ENCODE measurements at regions not wholly inside any gene's neighbourhood (a gene's known extent, or its start where the extent isn't known, plus 50 kb on each side); places are given as distances from the start of the nearest gene placed in this dataset.

DNA sequence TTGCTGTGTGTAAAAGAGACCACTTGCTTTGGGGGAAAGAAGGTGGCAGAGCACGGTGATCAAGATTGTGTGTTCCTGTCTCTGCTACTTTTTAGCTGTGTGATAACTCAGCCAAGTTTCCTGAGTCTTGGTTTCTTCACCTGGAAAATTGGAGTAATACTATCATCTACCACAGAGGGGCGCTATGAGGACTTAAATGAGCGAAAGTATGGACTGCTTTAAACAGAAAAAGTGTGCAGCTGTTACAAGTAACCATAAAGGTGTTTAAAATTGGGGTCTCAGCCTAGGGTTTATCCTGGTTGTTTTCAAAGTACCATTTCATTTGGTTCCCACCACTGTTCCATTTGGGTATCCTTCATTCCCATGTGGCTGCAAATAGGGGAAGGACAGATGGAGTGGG, 65.9 kb upstream of the WSCD2 start:
- in situ Hi-C loops (cut with MboI; ENCODE audit: low pct_unique_long_range_greater_than_20kb, low sequenced_read_pairs, unreplicated experiment): no loop called here
- DNase-seq (ENCODE audit: low spot score): no peak
- TF ChIP-seq, protein P1, sequence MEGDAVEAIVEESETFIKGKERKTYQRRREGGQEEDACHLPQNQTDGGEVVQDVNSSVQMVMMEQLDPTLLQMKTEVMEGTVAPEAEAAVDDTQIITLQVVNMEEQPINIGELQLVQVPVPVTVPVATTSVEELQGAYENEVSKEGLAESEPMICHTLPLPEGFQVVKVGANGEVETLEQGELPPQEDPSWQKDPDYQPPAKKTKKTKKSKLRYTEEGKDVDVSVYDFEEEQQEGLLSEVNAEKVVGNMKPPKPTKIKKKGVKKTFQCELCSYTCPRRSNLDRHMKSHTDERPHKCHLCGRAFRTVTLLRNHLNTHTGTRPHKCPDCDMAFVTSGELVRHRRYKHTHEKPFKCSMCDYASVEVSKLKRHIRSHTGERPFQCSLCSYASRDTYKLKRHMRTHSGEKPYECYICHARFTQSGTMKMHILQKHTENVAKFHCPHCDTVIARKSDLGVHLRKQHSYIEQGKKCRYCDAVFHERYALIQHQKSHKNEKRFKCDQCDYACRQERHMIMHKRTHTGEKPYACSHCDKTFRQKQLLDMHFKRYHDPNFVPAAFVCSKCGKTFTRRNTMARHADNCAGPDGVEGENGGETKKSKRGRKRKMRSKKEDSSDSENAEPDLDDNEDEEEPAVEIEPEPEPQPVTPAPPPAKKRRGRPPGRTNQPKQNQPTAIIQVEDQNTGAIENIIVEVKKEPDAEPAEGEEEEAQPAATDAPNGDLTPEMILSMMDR (IDR thresholded peaks at IDR 0.05; ENCODE audit: extremely low read depth, insufficient read depth, missing control alignments): peak; percentile 52

DNA sequence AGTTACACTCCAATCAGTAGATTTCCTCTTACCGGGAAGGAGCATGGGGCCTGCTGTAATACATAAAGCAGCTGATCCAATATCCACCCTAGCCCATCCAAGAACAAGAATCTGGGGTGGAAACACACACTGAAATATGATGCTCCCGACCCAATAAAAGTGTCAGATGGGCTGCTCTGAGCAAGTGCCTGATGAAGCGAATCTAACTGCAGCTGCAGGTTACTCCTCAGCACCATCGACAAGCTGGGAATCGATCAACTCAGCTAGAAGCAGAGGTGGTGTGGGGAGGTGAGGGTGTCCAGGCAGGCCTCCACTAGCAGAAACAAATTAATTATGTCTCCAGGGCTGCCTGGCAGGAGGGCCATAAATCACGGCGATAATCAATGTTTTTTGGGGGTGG, 64.0 kb upstream of the WSCD2 start:
- TF ChIP-seq, protein P1 (IDR thresholded peaks at IDR 0.05; ENCODE audit: extremely low read depth, insufficient read depth, missing control alignments): no peak
- DNase-seq (ENCODE audit: low spot score): no peak
- in situ Hi-C loops (cut with MboI; ENCODE audit: low pct_unique_long_range_greater_than_20kb, low sequenced_read_pairs, unreplicated experiment): no loop called here

DNA sequence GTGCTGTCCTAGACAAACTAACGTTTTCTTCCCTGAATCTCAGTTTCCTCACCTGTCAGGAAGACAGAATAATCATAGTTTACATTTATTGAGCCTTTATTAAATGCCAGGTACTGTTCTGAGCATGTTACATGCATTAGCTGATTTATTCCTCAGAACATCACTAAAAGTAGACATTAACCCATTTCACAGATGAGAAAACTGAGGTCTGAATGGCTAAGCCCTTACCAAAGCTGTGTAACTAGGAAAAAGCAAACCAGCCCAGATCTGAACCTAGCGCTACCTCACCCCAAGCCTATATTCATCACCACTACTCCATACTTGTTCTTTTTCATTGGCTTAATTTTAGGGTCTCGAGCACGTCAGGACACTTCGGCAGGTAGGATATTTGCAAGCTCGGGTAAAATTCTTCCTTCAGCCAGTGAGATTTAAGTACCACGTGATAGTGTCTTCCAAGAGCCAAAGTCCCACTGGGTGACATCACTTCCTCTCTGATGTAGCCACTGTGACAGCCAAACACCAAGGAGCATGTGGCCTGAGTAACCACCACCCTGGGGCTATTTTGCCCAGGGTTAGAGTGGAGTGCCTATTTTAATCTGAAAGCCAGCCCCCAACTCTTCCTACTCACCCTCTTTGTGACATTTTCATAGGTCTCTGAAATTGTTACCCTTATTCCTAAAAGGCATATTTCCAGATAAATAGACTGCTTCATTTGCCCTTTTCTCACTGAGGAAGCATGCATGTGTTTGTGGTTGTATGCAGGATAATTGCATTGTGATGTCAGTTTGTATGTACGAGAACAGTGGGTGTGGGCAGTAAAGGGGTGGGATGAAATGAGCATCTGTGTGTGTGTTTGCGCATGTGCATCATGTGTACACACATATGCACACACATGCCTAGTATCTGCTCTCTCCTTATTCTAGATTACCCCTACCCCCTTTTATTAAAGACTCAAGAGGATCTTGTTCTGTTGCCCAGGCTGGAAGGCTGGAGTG, 62.2 kb upstream of the WSCD2 start:
- DNase-seq (ENCODE audit: low spot score): no peak
- in situ Hi-C loops (cut with MboI; ENCODE audit: low pct_unique_long_range_greater_than_20kb, low sequenced_read_pairs, unreplicated experiment): no loop called here
- TF ChIP-seq, protein P1 (IDR thresholded peaks at IDR 0.05; ENCODE audit: extremely low read depth, insufficient read depth, missing control alignments): no peak

DNA sequence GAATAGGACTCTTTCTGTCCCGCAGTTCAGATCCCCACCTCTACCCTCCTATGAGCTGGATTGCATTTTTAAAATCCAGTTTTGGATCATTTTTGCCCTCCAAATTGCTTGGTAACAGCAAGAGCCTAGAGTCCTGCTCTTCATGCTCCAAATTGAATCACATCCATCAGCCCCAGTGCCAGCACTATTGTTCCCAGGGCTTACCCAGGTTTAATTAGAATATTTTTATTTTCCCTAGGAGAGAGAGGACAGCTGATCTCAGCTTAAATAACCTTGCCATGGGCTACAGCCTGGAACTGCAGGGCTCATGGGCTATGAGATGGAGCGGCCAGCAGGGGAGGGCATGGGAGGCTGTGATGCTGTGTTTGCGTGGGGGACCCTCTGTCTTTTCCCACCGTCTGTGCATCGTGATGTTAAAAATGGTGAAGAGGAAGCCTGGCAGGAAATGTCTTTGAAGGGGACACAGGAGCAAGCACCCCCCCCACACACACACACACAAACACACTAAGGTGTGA, 59.4 kb upstream of the WSCD2 start:
- TF ChIP-seq, protein P1 (IDR thresholded peaks at IDR 0.05; ENCODE audit: extremely low read depth, insufficient read depth, missing control alignments): no peak
- in situ Hi-C loops (cut with MboI; ENCODE audit: low pct_unique_long_range_greater_than_20kb, low sequenced_read_pairs, unreplicated experiment): no loop called here
- DNase-seq (ENCODE audit: low spot score): no peak

DNA sequence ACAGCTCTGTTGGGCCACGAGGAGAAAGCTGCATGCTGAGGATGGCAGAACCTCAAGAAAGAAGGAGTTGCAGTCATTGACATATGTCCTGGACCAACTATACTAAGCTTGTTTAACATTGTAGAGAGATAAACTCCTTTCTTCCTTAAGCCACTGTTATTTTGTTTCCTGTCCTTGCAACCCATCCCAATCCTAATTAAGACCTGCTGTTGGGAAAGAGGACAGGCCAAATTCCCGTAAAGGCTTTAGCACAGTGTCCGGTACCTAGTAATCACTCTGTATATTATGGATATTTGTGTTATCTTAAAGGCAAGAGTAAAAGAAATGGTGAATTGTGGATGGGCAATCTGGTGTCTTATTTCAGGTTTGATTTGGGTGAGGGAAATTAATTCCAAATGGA, 53.5 kb upstream of the WSCD2 start:
- DNase-seq (ENCODE audit: low spot score): no peak
- in situ Hi-C loops (cut with MboI; ENCODE audit: low pct_unique_long_range_greater_than_20kb, low sequenced_read_pairs, unreplicated experiment): no loop called here

GRCh38 chr12:108076556-108076955, 52.5 kb upstream of the WSCD2 start:
- TF ChIP-seq, protein P1 (IDR thresholded peaks at IDR 0.05; ENCODE audit: extremely low read depth, insufficient read depth, missing control alignments): no peak
- DNase-seq (ENCODE audit: low spot score): no peak
- in situ Hi-C loops (cut with MboI; ENCODE audit: low pct_unique_long_range_greater_than_20kb, low sequenced_read_pairs, unreplicated experiment): no loop called here

More for the DNA sequence above, 53.5 kb upstream of the WSCD2 start:
- TF ChIP-seq, protein P1 (IDR thresholded peaks at IDR 0.05; ENCODE audit: extremely low read depth, insufficient read depth, missing control alignments): no peak
